HCT116 (cell line): ENCODE measurements at regions not wholly inside any gene's neighbourhood (a gene's known extent, or its start where the extent isn't known, plus 50 kb on each side); places are given as distances from the start of the nearest gene placed in this dataset.

Experiments
- ATAC-seq: fragments of 200-7000 bp; cut with Tn5 transposase; 2 replicates; pipeline ENCODE4 v1.9.1; 2020; ENCODE audit warnings: mild to moderate bottlenecking, moderate library complexity
- BruUV-seq: library from RNA; stranded (reverse); fragments of 400-500 nt; replicated peaks from 2 replicates; lab custom pipeline; 2021; lab: Mats Ljungman, UMichigan
- CTCF ChIA-PET: fragments of 300-600 bp; sonication (Branson Sonifier 250); formaldehyde crosslinking; loops from one replicate; lab custom pipeline; 2021; ENCODE audit warnings: antibody characterized with exemption; lab: Charles Lee
- POLR2A ChIA-PET: fragments of 300-600, 350-600 bp; sonication (Branson Sonifier 250); formaldehyde crosslinking; loops from one replicate; lab custom pipeline; 2021; ENCODE audit warnings: antibody characterized with exemption; lab: Charles Lee
- RAD21 ChIA-PET, 2 experiments: fragments of 300-600 bp; sonication (Branson Sonifier 250); formaldehyde crosslinking; loops; one replicate each; lab custom pipeline; 2023; ENCODE audit warnings: low total read pairs in 2 of 2; ENCODE audit not compliant: uncharacterized antibody in 2 of 2, unreplicated experiment in 2 of 2, low non-redundant PET in 1 of 2; lab: Charles Lee
- DNase-seq: peaks from one replicate; pipeline ENCODE4 v3.0.0-alpha.2; 2010; ENCODE audit warnings: low read depth, low spot score
- H2AFZ ChIP-seq: fragments of 200-600 bp; shearing (Covaris generic), sonication (generic); 2 replicates; pipeline ENCODE4 v1.6.1; 2017; ENCODE audit warnings: low read depth, mixed run types, mixed read lengths, antibody characterized with exemption, low read length; ENCODE audit not compliant: poor library complexity, severe bottlenecking
- H3K27ac ChIP-seq: 2 replicates; pipeline ENCODE4 v1.5.1; 2012; ENCODE audit warnings: low read depth, low read length
- H3K27me3 ChIP-seq: fragments of 200-600 bp; sonication (generic); 2 replicates; pipeline ENCODE4 v1.6.1; 2016; ENCODE audit warnings: mixed run types, low read length, mixed read lengths; ENCODE audit not compliant: insufficient read depth
- H3K36me3 ChIP-seq, 2 experiments: fragments of 200-500 bp in 1 of 2; fragments of 200-600 bp in 1 of 2; sonication (Bioruptor generic) in 1 of 2; sonication (generic) in 1 of 2; 2 replicates each; pipeline versions ENCODE4 v1.5.1 to v1.6.1; 2014 to 2016; ENCODE audit warnings: low read length in 2 of 2, inconsistent platforms in 1 of 2, mixed read lengths in 1 of 2, mixed run types in 1 of 2; ENCODE audit not compliant: insufficient read depth in 2 of 2, control insufficient read depth in 1 of 2
- H3K4me1 ChIP-seq, 2 experiments: fragments of 200-600 bp in 1 of 2; sonication (generic) in 1 of 2; 2 replicates each; pipeline versions ENCODE4 v1.5.1 to v1.6.1; 2012 to 2017; ENCODE audit warnings: low read length in 2 of 2, inconsistent platforms in 1 of 2, mild to moderate bottlenecking in 1 of 2, mixed read lengths in 1 of 2, mixed run types in 1 of 2, moderate library complexity in 1 of 2; ENCODE audit not compliant: insufficient read depth in 2 of 2, control insufficient read depth in 1 of 2
- H3K4me2 ChIP-seq: fragments of 200-600 bp; sonication (generic); 2 replicates; pipeline ENCODE4 v1.6.1; 2017; ENCODE audit warnings: mixed run types, low read length, mixed read lengths
- H3K4me3 ChIP-seq, 2 experiments: fragments of 200-600 bp in 1 of 2; sonication (generic) in 1 of 2; replicated peaks in 1 of 2; 2 replicates each; pipeline ENCODE4 v1.5.1; 2011 to 2016; ENCODE audit warnings: low read length in 2 of 2, control low read depth in 1 of 2, low read depth in 1 of 2, mild to moderate bottlenecking in 1 of 2, mixed read lengths in 1 of 2, mixed run types in 1 of 2
- H3K79me2 ChIP-seq: fragments of 200-600 bp; sonication (generic); 2 replicates; pipeline ENCODE4 v1.6.1; 2017; ENCODE audit warnings: mild to moderate bottlenecking, mixed run types, low read length, moderate library complexity, mixed read lengths; ENCODE audit not compliant: insufficient read depth
- H3K9ac ChIP-seq: fragments of 200-600 bp; sonication (generic); 2 replicates; pipeline ENCODE4 v1.6.1; 2016; ENCODE audit warnings: low read length, mixed read lengths
- H3K9me2 ChIP-seq: fragments of 200-600 bp; sonication (generic), shearing (Covaris generic); 2 replicates; pipeline ENCODE4 v1.6.1; 2017; ENCODE audit warnings: mixed run types, mild to moderate bottlenecking, moderate library complexity; ENCODE audit not compliant: insufficient read depth
- H3K9me3 ChIP-seq, 2 experiments: fragments of 200-500 bp in 1 of 2; fragments of 200-600 bp in 1 of 2; sonication (Bioruptor generic) in 1 of 2; sonication (generic) in 1 of 2; 2 replicates each; pipeline ENCODE4 v1.6.1; 2014 to 2017; ENCODE audit warnings: low read length in 2 of 2, mixed read lengths in 2 of 2, inconsistent platforms in 1 of 2, low read depth in 1 of 2, mild to moderate bottlenecking in 1 of 2, mixed run types in 1 of 2, moderate library complexity in 1 of 2; ENCODE audit not compliant: control insufficient read depth in 1 of 2, insufficient read depth in 1 of 2
- H4K20me1 ChIP-seq: fragments of 200-600 bp; sonication (generic), shearing (Covaris generic); 2 replicates; pipeline ENCODE4 v1.6.1; 2017; ENCODE audit warnings: mixed run types, mild to moderate bottlenecking, moderate library complexity; ENCODE audit not compliant: insufficient read depth
- CEBPB ChIP-seq: IDR thresholded peaks from 2 replicates; pipeline ENCODE4 v1.6.1; 2012; ENCODE audit warnings: low read depth
- EGR1 ChIP-seq: IDR thresholded peaks from 2 replicates; pipeline ENCODE4 v1.6.1; 2012; ENCODE audit warnings: low read depth
- EZH2 ChIP-seq: fragments of 200-600 bp; sonication (generic); IDR thresholded peaks from 2 replicates; pipeline ENCODE4 v1.6.1; 2017; ENCODE audit warnings: antibody characterized with exemption, mixed run types
- JUND ChIP-seq: IDR thresholded peaks from 2 replicates; pipeline ENCODE4 v1.6.1; 2012
- MAX ChIP-seq: IDR thresholded peaks from 2 replicates; pipeline ENCODE4 v1.6.1; 2012
- POLR2A ChIP-seq: IDR thresholded peaks from 2 replicates; pipeline ENCODE4 v1.7.0; 2011; ENCODE audit warnings: borderline replicate concordance; ENCODE audit not compliant: insufficient read depth, insufficient read length; ENCODE audit errors: extremely low read depth
- POLR2AphosphoS5 ChIP-seq: IDR thresholded peaks from 2 replicates; pipeline ENCODE4 v1.6.1; 2011; ENCODE audit warnings: mild to moderate bottlenecking, low read depth, low read length, moderate library complexity
- SP1 ChIP-seq: IDR thresholded peaks from 2 replicates; pipeline ENCODE4 v1.6.1; 2012; ENCODE audit warnings: low read depth
- SRF ChIP-seq: IDR thresholded peaks from 2 replicates; pipeline ENCODE4 v1.6.1; 2012; ENCODE audit warnings: low read depth
- YY1 ChIP-seq: IDR thresholded peaks from 2 replicates; pipeline ENCODE4 v1.6.1; 2011; ENCODE audit warnings: low read length, low read depth, moderate library complexity, mild to moderate bottlenecking; ENCODE audit not compliant: insufficient replicate concordance; ENCODE audit errors: extremely low read depth
- ZBTB33 ChIP-seq: IDR thresholded peaks from 2 replicates; pipeline ENCODE4 v1.6.1; 2011; ENCODE audit warnings: mild to moderate bottlenecking, low read length, moderate library complexity; ENCODE audit not compliant: insufficient replicate concordance; ENCODE audit errors: extremely low read depth
- ZFX ChIP-seq: fragments of 450-650 bp; IDR thresholded peaks from 2 replicates; pipeline ENCODE4 v1.6.1; 2017
- intact Hi-C: fragments of 100-400 bp; cut with micrococcal nuclease; formaldehyde crosslinking; loops from 2 replicates; pipeline ENCODE4 v1.10.0; 2022

- BruUV-seq: no TSS peak
- no peak overlapping the region for H3K9ac ChIP-seq
- H2AFZ ChIP-seq: no peak overlapping the region
- H3K27ac ChIP-seq: no peak overlapping the region
- no peaks in the 10 kb centered on the region for H3K9me3 ChIP-seq
- H3K27me3 ChIP-seq: no peaks in the 10 kb centered on the region
- TF ChIP-seq MAX (no peak), ZBTB33 (no peak), JUND (no peak), ZFX (no peak), POLR2A (no peak), CEBPB (no peak), EZH2 (no peak), SRF (no peak), EGR1 (no peak), YY1 (no peak), POLR2AphosphoS5 (no peak)
- H3K4me2 ChIP-seq: no peak overlapping the region
- H4K20me1 ChIP-seq: no peaks in the 10 kb centered on the region
- POLR2A ChIA-PET: no interaction called here
- CTCF ChIA-PET: no interaction called here
- no peaks in the 10 kb centered on the region for H3K4me1 ChIP-seq
- DNase-seq (no peak), ATAC-seq (no peak)
- H3K36me3 ChIP-seq: no peaks in the 10 kb centered on the region
- no peaks in the 10 kb centered on the region for H3K9me2 ChIP-seq
- RAD21 ChIA-PET: no interaction called here
- H3K79me2 ChIP-seq: no peaks in the 10 kb centered on the region
- no peak overlapping the region for H3K4me3 ChIP-seq
- intact Hi-C loops: no loop called here
Measured at GRCh38 chr1:56072310-56072709, 507.1 kb downstream of the PLPP3 start.

- Histone ChIP-seq H3K27me3 (no peaks in the 10 kb centered on the region), H2AFZ (no peak overlapping the region), H3K4me2 (no peak overlapping the region), H3K9me2 (no peaks in the 10 kb centered on the region), H3K4me3 (no peak overlapping the region), H3K27ac (no peak overlapping the region), H4K20me1 (no peaks in the 10 kb centered on the region), H3K36me3 (no peaks in the 10 kb centered on the region), H3K4me1 (no peaks in the 10 kb centered on the region), H3K9me3 (no peaks in the 10 kb centered on the region), H3K9ac (no peak overlapping the region), H3K79me2 (no peaks in the 10 kb centered on the region)
- intact Hi-C loops: no loop called here
- CTCF ChIA-PET: no interaction called here
- TF ChIP-seq JUND: no peak
- TF ChIP-seq SP1: no peak
- TF ChIP-seq CEBPB: no peak
- TF ChIP-seq ZBTB33: no peak
- TF ChIP-seq SRF: no peak
- no TSS peak for BruUV-seq
- no peak for DNase-seq
- RAD21 ChIA-PET: no interaction called here
- POLR2A ChIA-PET: no interaction called here
- no peak for ATAC-seq
Measured at GRCh38 chr1:56071351-56071750, 508.0 kb downstream of the PLPP3 start.
